ENCODE measurements at regions not wholly inside any gene's neighbourhood (a gene's known extent, or its start where the extent isn't known, plus 50 kb on each side); places are given as distances from the start of the nearest gene placed in this dataset.

DNA sequence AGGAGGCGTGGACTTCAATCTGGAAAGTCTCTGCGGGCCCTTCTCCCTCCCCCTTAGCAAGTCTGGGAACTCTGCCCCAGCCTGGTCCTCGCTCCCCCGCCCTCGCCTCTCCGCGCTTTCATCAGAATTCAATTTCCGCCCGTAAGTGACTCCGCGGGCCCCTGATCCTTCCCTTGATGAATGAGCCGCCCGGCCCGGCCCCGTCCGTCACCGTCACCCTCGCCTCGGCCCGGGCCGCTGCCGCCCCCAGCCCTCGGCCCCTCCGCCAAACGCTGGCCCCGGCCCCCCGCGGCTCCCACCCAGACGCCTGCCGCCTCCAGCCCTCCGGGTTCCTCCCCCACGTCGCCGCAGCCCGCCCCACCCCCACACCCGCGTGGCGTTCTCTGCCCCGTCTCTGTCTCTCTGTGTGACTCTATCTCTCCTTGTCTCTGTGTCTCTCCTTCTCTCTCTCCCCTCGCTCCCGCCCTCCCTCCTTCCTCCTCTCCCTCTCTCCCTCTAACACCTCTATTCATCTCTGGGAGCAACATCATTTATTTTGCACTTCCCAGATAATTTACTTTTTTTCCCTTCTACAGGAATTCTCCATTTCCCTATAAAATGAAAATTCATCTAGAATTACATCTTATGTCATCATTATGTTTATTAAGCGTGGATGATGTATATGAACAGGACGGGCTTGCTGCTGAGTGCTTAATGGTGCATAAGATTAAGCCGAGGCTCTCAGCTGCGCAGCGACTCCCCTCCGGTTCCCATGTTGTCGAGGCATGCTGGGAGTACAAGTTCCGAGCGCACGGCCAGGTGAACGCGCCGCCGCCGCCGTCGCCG, 91.2 kb upstream of the PAX2 start:
- Histone ChIP-seq H2AFZ (ENCODE audit: low read depth, low read length) (no peak overlapping the region), H3K9ac (replicated peaks; ENCODE audit: extremely low read depth, insufficient read depth, low read length) (no peak overlapping the region), H3K9me1 (replicated peaks; ENCODE audit: control insufficient read depth, extremely low read depth, insufficient read depth, low read length) (no peaks in the 10 kb centered on the region), H3K27me3 (ENCODE audit: control insufficient read depth in 2 of 2, insufficient read depth in 2 of 2, low read length in 2 of 2) (peaks cover 60 to 61% of the 10 kb centered on the region in 2 experiments), H3K27ac (ENCODE audit: insufficient read depth, low read depth, low read length) (no peak overlapping the region), H3K4me3 (replicated peaks in 1 of 3; ENCODE audit: insufficient read depth in 1 of 3, low read depth in 1 of 3, low read length in 3 of 3) (no peak overlapping the region), H4K20me1 (replicated peaks; ENCODE audit: control insufficient read depth, extremely low read depth, insufficient read depth, low read length) (no peaks in the 10 kb centered on the region), H3K4me1 (ENCODE audit: control insufficient read depth, extremely low read depth, insufficient read depth, low read length) (no peaks in the 10 kb centered on the region), H3K36me3 (ENCODE audit: control insufficient read depth in 2 of 2, extremely low read depth in 1 of 2, insufficient read depth in 2 of 2, low read length in 2 of 2) (no peaks in the 10 kb centered on the region), H3K9me3 (replicated peaks; ENCODE audit: control insufficient read depth, insufficient read depth, low read length) (no peaks in the 10 kb centered on the region), H3K4me2 (ENCODE audit: insufficient read depth, low read length) (no peak overlapping the region), H3K79me2 (ENCODE audit: control insufficient read depth, insufficient read depth, low read length) (no peaks in the 10 kb centered on the region)
- ChIA-PET CTCF (no interaction called here), POLR2A (no interaction called here)
- DNase-seq (ENCODE audit: low read depth, low spot score) = no peak
- no peak for FAIRE-seq
- no peak for TF ChIP-seq GATA2 (IDR thresholded peaks at IDR 0.05; ENCODE audit: insufficient read depth, insufficient read length, low read depth, low read length)
- TF ChIP-seq POLR2A (IDR thresholded peaks at IDR 0.05; ENCODE audit: low read depth, low read length) = no peak
- no peak for TF ChIP-seq CTCF (IDR thresholded peaks at IDR 0.05; ENCODE audit: extremely low read depth in 1 of 2, insufficient read depth in 1 of 2, low read depth in 1 of 2, low read length in 2 of 2)
- no peak for TF ChIP-seq MYC (IDR thresholded peaks at IDR 0.05; ENCODE audit: low read depth, low read length)
- peak; percentile 71 for TF ChIP-seq EZH2 (IDR thresholded peaks at IDR 0.05; ENCODE audit: borderline replicate concordance, low read depth, low read length, severe bottlenecking)
- no peak for TF ChIP-seq FOS (IDR thresholded peaks at IDR 0.05; ENCODE audit: borderline replicate concordance, insufficient read depth, low read length)
- TF ChIP-seq POLR2AphosphoS5 (IDR thresholded peaks at IDR 0.05; ENCODE audit: insufficient read depth, low read depth, low read length) = no peak
- BruUV-seq (replicated peaks) = no TSS peak
- dilution Hi-C loops (cut with MboI; ENCODE audit: extremely low pct_ligation_motif_present, low sequenced_read_pairs) = no loop called here
- intact Hi-C loops (cut with micrococcal nuclease) = no loop called here

All from endothelial cell of umbilical vein (primary cell).